ENCODE measurements at regions not wholly inside any gene's neighbourhood (a gene's known extent, or its start where the extent isn't known, plus 50 kb on each side); places are given as distances from the start of the nearest gene placed in this dataset.

GRCh38 chr2:210954386-210954907, 398.0 kb downstream of the CPS1 start (continued):
- TF ChIP-seq CTCF (conservative IDR thresholded peaks at IDR 0.05; ENCODE audit: low read depth in 2 of 2) (no peak), POLR2AphosphoS5 (IDR thresholded peaks at IDR 0.05; ENCODE audit: low read depth) (no peak), ZNF114 (CRISPR knock-in tag; IDR thresholded peaks at IDR 0.05) (no peak)

- Histone ChIP-seq H3K27me3 (ENCODE audit: insufficient read depth) (no peaks in the 10 kb centered on the region), H3K4me3 (no peak overlapping the region), H2AFZ (no peak overlapping the region), H3K36me3 (ENCODE audit: insufficient read depth) (no peaks in the 10 kb centered on the region), H3K4me1 (ENCODE audit: insufficient read depth) (no peaks in the 10 kb centered on the region), H3K9me2 (ENCODE audit: insufficient read depth) (no peaks in the 10 kb centered on the region), H4K20me1 (replicated peaks; ENCODE audit: insufficient read depth) (no peaks in the 10 kb centered on the region), H3K4me2 (no peak overlapping the region), H3K27ac (ENCODE audit: low read depth) (no peak overlapping the region), H3F3A (replicated peaks; ENCODE audit: low read depth) (no peaks in the 10 kb centered on the region), H3K79me2 (replicated peaks; ENCODE audit: insufficient read depth) (no peaks in the 10 kb centered on the region)
- Mint-ChIP-seq H3K4me1 (no peaks in the 10 kb centered on the region), H3K27ac (no peak overlapping the region), H3K4me3 (no peak overlapping the region), H3K9me3 (no peaks in the 10 kb centered on the region; the same call in 2 of the 3 replicates), H3K36me3 (ENCODE audit: low read depth) (no peaks in the 10 kb centered on the region), H3K27me3 (ENCODE audit: insufficient read depth, low read depth, poor library complexity) (no peaks in the 10 kb centered on the region)
- TF ChIP-seq JUNB (IDR thresholded peaks at IDR 0.05; ENCODE audit: unreplicated experiment) (no peak), EZH2 (IDR thresholded peaks at IDR 0.05; ENCODE audit: low read depth, unreplicated experiment) (no peak), ZNF462 (CRISPR knock-in tag; IDR thresholded peaks at IDR 0.05) (no peak), EZH2phosphoT487 (IDR thresholded peaks at IDR 0.05; ENCODE audit: unreplicated experiment) (no peak), POLR2AphosphoS5 (IDR thresholded peaks at IDR 0.05; ENCODE audit: low read depth) (no peak), ZNF114 (CRISPR knock-in tag; IDR thresholded peaks at IDR 0.05) (no peak), ETS1 (IDR thresholded peaks at IDR 0.05) (no peak), ZNF331 (CRISPR knock-in tag; IDR thresholded peaks at IDR 0.05; ENCODE audit: low read depth) (no peak), NANOG (IDR thresholded peaks at IDR 0.05; ENCODE audit: borderline replicate concordance) (no peak)
- DNase-seq (ENCODE audit: low spot score): no peak
- no peak for ATAC-seq
Observed at GRCh38 chr2:210955591-210955990, 399.2 kb downstream of the CPS1 start.

All from GM23338 (cell line).